ENCODE measurements at regions not wholly inside any gene's neighbourhood (a gene's known extent, or its start where the extent isn't known, plus 50 kb on each side); places are given as distances from the start of the nearest gene placed in this dataset.

DNA sequence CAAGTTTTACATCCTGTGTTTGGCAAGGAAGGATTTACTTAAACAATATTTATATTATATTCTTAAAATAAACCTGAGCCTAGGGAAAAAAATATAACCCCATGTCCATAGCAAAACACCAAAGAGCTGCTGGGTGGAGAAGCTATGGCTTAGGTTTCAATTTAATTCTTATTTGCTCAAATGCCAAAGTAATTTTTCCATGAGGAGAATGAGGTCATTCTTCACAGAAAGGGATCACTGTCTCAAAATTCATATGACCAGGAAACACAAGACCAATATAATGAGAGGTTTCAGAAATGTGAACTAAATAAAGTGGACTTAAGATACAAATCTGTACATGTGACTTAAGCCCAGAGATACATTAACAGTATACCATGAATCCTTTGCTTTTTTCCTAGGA lies 195.0 kb downstream of the PHLDA1 start:
- TF ChIP-seq, protein P1, sequence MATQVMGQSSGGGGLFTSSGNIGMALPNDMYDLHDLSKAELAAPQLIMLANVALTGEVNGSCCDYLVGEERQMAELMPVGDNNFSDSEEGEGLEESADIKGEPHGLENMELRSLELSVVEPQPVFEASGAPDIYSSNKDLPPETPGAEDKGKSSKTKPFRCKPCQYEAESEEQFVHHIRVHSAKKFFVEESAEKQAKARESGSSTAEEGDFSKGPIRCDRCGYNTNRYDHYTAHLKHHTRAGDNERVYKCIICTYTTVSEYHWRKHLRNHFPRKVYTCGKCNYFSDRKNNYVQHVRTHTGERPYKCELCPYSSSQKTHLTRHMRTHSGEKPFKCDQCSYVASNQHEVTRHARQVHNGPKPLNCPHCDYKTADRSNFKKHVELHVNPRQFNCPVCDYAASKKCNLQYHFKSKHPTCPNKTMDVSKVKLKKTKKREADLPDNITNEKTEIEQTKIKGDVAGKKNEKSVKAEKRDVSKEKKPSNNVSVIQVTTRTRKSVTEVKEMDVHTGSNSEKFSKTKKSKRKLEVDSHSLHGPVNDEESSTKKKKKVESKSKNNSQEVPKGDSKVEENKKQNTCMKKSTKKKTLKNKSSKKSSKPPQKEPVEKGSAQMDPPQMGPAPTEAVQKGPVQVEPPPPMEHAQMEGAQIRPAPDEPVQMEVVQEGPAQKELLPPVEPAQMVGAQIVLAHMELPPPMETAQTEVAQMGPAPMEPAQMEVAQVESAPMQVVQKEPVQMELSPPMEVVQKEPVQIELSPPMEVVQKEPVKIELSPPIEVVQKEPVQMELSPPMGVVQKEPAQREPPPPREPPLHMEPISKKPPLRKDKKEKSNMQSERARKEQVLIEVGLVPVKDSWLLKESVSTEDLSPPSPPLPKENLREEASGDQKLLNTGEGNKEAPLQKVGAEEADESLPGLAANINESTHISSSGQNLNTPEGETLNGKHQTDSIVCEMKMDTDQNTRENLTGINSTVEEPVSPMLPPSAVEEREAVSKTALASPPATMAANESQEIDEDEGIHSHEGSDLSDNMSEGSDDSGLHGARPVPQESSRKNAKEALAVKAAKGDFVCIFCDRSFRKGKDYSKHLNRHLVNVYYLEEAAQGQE (IDR thresholded peaks at IDR 0.05; ENCODE audit: insufficient read depth in 1 of 2, low read depth in 2 of 2, low read length in 2 of 2), result no peak
- TF ChIP-seq POLR2AphosphoS5 (IDR thresholded peaks at IDR 0.05; ENCODE audit: low read depth, low read length), result no peak

Measured in PFSK-1 (cell line).